ENCODE measurements at regions not wholly inside any gene's neighbourhood (a gene's known extent, or its start where the extent isn't known, plus 50 kb on each side); places are given as distances from the start of the nearest gene placed in this dataset.

- DNase-seq (ENCODE audit: low read depth): no peak
- TF ChIP-seq CTCF (IDR thresholded peaks at IDR 0.05; ENCODE audit: insufficient read depth, low read depth, low read length): no peak
Observed at GRCh38 chr5:6181871-6182270, 196.5 kb downstream of the MED10 start.

DNA sequence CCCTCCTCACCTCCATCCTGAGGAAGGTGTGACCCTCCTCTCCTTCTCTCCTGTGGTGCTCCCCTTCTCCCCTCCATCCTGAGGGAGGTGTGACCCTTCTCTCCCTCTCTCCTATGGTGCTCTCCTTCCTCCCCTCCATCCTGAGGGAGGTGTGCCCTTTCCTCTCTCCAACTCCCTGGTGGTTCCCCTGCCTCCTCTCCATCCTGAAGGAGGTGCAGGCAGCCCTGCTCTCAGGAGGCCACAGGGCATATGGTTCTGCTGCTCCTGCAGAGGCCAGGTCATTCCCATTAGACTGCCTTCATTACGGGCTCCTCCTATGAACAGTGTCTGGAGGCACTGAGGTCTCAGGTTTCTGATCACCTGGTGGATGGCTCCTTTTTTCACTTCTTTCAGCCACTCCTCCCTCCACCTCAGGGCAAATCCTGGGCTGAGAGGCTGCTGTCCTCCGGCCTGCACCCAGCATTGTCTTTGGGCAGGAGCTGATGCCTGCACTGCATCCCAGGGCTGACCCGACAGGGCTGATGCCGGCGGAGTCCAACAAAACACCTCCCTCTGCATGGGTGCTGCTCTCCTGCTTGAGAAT is 197.1 kb downstream of the MED10 start:
- TF ChIP-seq CTCF (IDR thresholded peaks at IDR 0.05; ENCODE audit: insufficient read depth, low read depth, low read length): no peak
- H3K4me3 ChIP-seq (ENCODE audit: low read depth, low read length): no peak overlapping the region
- DNase-seq (ENCODE audit: low read depth): no peak

More at GRCh38 chr5:6181871-6182270, 196.5 kb downstream of the MED10 start:
- H3K4me3 ChIP-seq (ENCODE audit: low read depth, low read length): no peak overlapping the region

GRCh38 chr5:6180231-6180872 is 198.0 kb downstream of the MED10 start:
- TF ChIP-seq CTCF (IDR thresholded peaks at IDR 0.05; ENCODE audit: insufficient read depth, low read depth, low read length): no peak
- no peak for DNase-seq (ENCODE audit: low read depth)
- H3K4me3 ChIP-seq (ENCODE audit: low read depth, low read length): no peak overlapping the region

DNA sequence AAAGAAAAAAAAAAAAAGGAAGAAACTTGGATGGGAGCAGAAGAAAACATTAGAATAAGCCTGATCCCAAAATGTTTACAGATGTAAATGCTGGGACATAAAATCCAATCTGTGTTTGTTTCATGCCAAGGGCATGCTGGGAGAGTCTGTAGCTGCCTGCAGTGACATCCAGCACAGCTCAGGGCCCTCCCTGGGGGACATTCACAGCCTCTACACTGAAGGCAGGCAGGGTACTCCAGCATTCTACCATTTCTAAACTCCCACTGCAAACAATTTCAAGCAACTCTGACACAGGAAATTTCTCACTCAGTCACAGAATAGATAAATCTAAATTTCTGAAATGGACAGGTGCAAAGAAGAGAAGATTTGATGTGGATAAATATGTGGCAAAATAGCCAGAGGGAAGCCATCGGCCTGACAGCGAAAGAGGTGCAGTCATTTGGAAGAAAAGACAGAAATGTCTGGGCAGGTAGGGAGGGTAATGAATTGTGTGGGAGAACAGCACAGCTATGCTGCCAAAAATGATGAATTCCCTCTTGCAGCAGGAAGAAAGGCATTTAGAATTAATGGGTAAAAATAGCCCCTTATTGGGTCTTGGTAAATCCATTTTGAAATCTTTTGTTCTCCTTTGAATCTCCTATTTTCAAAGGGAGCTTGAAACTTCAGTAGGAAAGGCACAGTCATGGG is 199.4 kb downstream of the MED10 start:
- no peak for DNase-seq (ENCODE audit: low read depth)
- no peak for TF ChIP-seq CTCF (IDR thresholded peaks at IDR 0.05; ENCODE audit: insufficient read depth, low read depth, low read length)
- H3K4me3 ChIP-seq (ENCODE audit: low read depth, low read length): no peak overlapping the region

- H3K4me3 ChIP-seq (ENCODE audit: low read depth, low read length): no peak overlapping the region
- no peak for DNase-seq (ENCODE audit: low read depth)
- TF ChIP-seq CTCF (IDR thresholded peaks at IDR 0.05; ENCODE audit: insufficient read depth, low read depth, low read length): no peak
Observed at GRCh38 chr5:6177926-6178325, 200.4 kb downstream of the MED10 start.

DNA sequence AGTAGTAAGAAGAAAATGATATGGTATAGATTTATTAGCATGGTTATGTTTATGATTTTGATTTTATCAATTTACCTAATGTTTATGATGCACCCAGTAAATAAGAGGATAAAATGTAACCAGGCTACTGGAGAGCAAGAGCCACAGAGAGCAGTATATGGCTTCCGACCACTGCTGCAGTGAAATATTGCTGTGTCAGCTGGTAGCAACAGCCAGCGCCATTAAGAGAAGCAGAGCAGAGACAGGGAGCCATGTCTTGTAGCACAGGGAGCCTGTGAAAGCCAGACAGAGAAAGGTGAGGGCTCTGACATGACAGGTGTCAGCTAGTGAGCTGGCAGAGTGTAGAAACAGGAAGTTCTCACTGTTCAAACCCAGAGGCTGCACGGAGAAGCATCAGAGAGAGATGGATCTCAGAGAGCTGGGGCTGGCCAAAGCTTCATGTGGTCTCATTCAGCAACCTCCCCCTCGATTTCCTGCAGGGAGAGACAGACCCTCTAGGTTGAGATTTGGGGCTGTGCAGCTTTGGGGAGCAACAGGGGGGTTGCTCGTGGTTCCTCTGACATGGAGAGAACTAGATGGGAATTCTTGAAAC is 202.1 kb downstream of the MED10 start:
- DNase-seq (ENCODE audit: low read depth): no peak
- no peak for TF ChIP-seq CTCF (IDR thresholded peaks at IDR 0.05; ENCODE audit: insufficient read depth, low read depth, low read length)
- H3K4me3 ChIP-seq (ENCODE audit: low read depth, low read length): no peak overlapping the region

All from fibroblast of villous mesenchyme (primary cell).